Upper lobe of right lung (tissue), 1 donor: ENCODE measurements at regions not wholly inside any gene's neighbourhood (a gene's known extent, or its start where the extent isn't known, plus 50 kb on each side); places are given as distances from the start of the nearest gene placed in this dataset.

Experiments
- ATAC-seq: fragments of 200-7000 bp; cut with Tn5 transposase; one replicate; pipeline ENCODE4 v1.9.1; 2020; ENCODE audit warnings: mild to moderate bottlenecking, moderate library complexity
- DNase-seq: peaks from one replicate; pipeline ENCODE4 v3.0.0-alpha.2; 2020
- H3K27ac ChIP-seq: fragments of 200-600 bp; one replicate; pipeline ENCODE4 v1.8.0; 2022
- H3K27me3 ChIP-seq: fragments of 200-600 bp; one replicate; pipeline ENCODE4 v1.8.0; 2022; ENCODE audit warnings: mild to moderate bottlenecking
- H3K36me3 ChIP-seq: fragments of 200-600 bp; one replicate; pipeline ENCODE4 v1.8.0; 2022
- H3K4me1 ChIP-seq: fragments of 200-600 bp; one replicate; pipeline ENCODE4 v1.8.0; 2022
- H3K4me3 ChIP-seq: fragments of 200-600 bp; one replicate; pipeline ENCODE4 v1.8.0; 2022; ENCODE audit warnings: mild to moderate bottlenecking
- H3K9me3 ChIP-seq: fragments of 200-600 bp; one replicate; pipeline ENCODE4 v1.8.0; 2022
- intact Hi-C: fragments of 100-400 bp; cut with DNase I; formaldehyde crosslinking; loops from one replicate; pipeline ENCODE4 v1.11.0; 2022
- TF ChIP-seq, protein P1 (sequence below): fragments of 200-600 bp; IDR thresholded peaks from one replicate; pipeline ENCODE4 v1.8.0; 2022; ENCODE audit warnings: antibody characterized with exemption
- donor health status: DM: no; HTN: yes; CAD: no; lungs with severe emphysema.

DNA sequence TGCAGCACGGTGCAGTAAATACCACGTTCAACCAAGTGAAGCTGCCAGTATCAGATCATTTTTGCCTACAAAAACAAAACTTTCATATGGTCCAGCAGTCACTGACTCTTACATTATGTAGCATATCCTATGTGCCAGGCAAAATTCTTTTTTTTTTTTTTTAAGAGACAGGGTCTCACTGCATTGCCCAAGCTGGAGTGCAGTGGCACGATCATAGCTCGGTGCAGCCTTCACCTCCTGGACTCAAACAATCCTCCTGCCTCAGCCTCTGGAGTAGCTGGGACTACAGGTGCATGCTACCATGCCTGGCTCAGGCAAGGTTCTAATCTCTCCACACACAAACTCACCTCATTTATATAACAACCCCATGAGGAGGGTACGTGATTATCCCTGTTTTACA lies 208.6 kb upstream of the JARID2 start:
- H3K36me3 ChIP-seq: no peaks in the 10 kb centered on the region
- intact Hi-C loops: no loop called here
- DNase-seq (no peak), ATAC-seq (no peak)
- H3K27ac ChIP-seq: no peak overlapping the region
- H3K9me3 ChIP-seq: no peaks in the 10 kb centered on the region
- H3K4me3 ChIP-seq: no peak overlapping the region
- H3K4me1 ChIP-seq: no peaks in the 10 kb centered on the region
- TF ChIP-seq, protein P1, sequence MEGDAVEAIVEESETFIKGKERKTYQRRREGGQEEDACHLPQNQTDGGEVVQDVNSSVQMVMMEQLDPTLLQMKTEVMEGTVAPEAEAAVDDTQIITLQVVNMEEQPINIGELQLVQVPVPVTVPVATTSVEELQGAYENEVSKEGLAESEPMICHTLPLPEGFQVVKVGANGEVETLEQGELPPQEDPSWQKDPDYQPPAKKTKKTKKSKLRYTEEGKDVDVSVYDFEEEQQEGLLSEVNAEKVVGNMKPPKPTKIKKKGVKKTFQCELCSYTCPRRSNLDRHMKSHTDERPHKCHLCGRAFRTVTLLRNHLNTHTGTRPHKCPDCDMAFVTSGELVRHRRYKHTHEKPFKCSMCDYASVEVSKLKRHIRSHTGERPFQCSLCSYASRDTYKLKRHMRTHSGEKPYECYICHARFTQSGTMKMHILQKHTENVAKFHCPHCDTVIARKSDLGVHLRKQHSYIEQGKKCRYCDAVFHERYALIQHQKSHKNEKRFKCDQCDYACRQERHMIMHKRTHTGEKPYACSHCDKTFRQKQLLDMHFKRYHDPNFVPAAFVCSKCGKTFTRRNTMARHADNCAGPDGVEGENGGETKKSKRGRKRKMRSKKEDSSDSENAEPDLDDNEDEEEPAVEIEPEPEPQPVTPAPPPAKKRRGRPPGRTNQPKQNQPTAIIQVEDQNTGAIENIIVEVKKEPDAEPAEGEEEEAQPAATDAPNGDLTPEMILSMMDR: no peak
- no peaks in the 10 kb centered on the region for H3K27me3 ChIP-seq

DNA sequence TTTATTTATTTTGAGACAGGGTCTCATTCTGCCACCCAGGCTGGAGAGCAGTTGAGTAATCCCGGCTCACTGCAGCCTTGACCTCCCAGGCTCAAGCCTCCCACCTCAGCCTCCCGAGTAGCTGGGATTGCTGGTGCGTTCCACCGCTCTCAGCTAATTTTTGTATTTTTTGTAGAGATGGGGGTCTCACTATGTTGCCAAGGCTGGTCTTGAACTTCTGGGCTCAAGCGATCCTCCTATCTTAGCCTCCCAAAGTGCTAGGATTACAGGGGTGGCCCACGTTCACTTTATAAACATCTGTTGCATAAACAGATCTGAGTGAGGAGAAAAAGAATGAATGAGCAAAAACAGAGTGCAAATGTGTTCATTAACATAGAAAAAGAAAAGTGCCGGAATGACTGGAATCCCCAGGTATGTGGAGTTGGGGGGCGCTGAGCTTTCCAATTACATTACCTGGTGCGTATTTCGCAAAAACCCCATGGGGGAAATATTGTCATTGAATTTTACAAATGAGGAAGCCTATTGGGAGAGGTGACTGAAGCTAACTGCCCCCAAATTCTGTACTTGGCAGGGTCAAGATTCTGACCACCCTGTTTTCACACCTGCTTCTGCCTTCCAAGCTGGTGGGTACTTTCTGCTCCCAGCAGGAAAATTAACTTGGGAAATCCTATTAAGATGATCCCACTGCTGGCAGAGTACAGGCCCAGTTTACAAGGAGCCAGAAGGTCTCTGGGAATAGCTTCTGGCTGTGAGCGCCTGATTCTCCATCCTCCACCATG lies 207.7 kb upstream of the JARID2 start:
- Histone ChIP-seq H3K4me1 (no peaks in the 10 kb centered on the region), H3K27me3 (no peaks in the 10 kb centered on the region), H3K27ac (no peak overlapping the region), H3K9me3 (no peaks in the 10 kb centered on the region), H3K4me3 (no peak overlapping the region), H3K36me3 (no peaks in the 10 kb centered on the region)
- DNase-seq (no peak), ATAC-seq (no peak)
- intact Hi-C loops: no loop called here
- TF ChIP-seq, protein P1: no peak

DNA sequence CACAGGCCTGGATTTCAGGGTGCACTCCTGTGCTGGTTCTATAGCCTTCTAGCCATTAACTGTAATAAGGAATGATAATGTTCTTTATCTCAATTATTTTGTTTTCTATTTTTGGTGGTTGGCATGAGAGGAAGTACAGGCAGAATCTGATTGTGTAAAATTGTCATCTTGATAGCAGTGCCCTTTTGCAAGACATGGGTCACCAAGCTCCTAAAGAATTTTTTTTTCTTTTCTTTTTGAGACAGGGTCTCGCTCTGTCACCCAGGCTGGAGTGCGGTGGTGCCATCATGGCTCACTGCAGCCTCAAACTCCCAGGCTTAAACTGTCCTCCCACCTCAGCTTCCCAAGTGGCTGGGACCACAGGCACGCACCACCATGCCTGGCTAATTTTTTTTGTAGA lies 206.7 kb upstream of the JARID2 start:
- no peaks in the 10 kb centered on the region for H3K27me3 ChIP-seq
- no peak overlapping the region for H3K27ac ChIP-seq
- TF ChIP-seq, protein P1: no peak
- no peaks in the 10 kb centered on the region for H3K9me3 ChIP-seq
- intact Hi-C loops: no loop called here
- H3K36me3 ChIP-seq: no peaks in the 10 kb centered on the region
- ATAC-seq: no peak
- H3K4me3 ChIP-seq: no peak overlapping the region
- no peak for DNase-seq
- no peaks in the 10 kb centered on the region for H3K4me1 ChIP-seq

DNA sequence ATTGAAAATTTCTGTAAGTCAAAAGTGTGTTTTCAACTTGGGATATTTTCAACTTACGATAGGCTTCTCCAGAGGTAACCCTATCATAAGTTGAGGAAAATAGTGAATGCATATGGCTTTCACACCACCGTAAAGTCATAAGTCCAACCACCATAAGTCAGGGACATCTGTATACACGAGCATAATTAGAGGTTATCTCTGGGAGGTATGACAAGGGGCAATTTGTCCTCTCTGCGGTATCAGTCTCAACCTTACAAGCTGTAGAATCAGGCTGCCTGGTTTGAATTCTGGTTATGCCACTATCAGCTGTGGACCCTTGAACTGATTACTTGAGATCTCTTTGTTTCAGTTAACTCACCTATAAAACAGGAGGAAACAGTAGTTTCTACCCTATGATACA lies 202.9 kb upstream of the JARID2 start:
- intact Hi-C loops: no loop called here
- Histone ChIP-seq H3K27ac (no peak overlapping the region), H3K27me3 (no peaks in the 10 kb centered on the region), H3K4me3 (no peak overlapping the region), H3K9me3 (no peaks in the 10 kb centered on the region), H3K4me1 (no peaks in the 10 kb centered on the region), H3K36me3 (no peaks in the 10 kb centered on the region)
- TF ChIP-seq, protein P1: no peak
- DNase-seq (no peak), ATAC-seq (no peak)

DNA sequence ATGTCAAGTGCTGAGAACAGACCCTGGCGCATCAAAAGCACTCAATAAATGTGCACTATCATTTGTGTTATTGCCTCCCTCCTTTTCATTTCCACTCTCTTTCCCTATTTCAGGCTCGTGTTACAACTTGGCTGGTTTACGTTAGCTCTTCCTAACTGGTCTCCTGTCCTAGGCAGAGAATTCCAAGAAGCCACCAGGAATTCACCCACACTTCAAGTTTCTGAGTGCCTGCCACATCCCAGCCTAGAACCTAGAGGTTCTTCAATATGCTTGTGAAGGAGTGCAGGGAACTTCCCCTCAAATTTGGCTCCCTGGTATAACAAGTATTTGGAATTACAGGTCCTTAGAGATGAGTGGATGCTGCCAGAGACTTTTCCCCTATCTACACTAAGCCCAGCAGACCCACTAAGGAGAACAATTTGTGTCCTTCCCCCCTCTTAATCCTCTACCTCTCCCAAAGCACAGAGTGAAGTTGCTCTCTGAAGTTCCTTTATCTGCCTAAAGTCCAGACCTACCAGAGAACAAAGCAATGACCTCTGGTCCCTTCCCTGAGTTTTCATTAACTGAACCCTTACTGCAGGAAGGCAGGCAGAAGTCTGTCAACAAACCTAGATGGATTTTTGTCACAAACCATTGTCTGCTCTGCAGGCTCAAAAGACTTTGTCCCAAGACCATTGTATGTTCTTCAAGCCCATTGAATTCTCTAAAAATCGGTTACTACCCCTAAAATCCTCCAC lies 201.6 kb upstream of the JARID2 start:
- ATAC-seq: no peak
- no peak overlapping the region for H3K27ac ChIP-seq
- H3K9me3 ChIP-seq: no peaks in the 10 kb centered on the region
- no peak for DNase-seq
- no peaks in the 10 kb centered on the region for H3K27me3 ChIP-seq
- no peaks in the 10 kb centered on the region for H3K36me3 ChIP-seq
- no peaks in the 10 kb centered on the region for H3K4me1 ChIP-seq
- intact Hi-C loops: no loop called here
- no peak overlapping the region for H3K4me3 ChIP-seq
- TF ChIP-seq, protein P1: no peak
